ENCODE measurements at regions not wholly inside any gene's neighbourhood (a gene's known extent, or its start where the extent isn't known, plus 50 kb on each side); places are given as distances from the start of the nearest gene placed in this dataset.

DNA sequence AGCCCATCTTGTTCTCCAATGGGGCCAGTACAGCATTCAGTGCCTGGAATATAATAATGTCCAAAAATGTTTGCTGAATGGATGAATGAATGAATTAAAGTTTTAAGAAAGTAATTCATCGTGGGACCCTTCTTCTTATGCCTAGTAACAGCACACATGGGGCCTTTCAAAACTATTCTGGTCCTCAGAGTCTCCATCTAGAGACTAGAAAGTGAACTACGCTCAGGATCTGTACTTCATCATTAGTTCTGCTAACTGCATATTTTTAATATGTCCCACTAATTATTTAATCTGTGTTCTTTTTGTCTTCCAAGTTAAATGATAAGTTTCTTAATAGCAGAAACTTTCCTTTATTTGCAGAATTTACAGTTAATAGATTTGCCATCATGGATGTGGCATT, 172.5 kb downstream of the SMAD2 start:
- DNase-seq, result no peak

DNA sequence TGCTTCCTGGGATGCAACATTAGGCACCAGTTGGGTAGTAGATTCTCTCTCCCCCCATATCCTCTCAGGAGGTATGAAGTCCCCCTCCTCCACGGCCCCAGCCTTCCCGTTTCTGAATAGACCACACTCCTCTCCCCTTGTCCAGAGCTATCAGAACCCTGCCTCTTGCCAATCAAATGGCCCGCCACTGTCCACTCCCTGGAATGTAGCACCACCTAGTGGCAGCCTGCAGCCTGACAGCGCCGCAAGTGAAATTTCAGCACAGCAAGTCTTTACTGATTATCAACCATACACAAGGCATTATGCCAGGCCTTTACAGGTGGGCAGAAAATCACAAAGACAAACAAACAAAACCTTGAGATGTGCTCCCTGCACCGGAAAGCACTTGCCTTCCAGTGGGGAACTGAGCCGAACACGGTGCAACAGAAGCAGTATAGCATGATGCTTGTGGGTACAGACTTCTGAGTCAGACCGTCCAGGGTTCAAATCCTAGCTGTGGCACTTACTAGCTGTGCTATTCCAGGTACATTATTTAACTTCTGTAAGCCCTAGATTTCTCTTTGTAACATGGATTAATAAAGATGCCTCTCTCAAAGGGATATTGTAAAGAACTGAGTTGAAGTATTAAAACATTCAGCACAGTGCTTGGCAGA, 174.0 kb downstream of the SMAD2 start:
- no peak for DNase-seq

DNA sequence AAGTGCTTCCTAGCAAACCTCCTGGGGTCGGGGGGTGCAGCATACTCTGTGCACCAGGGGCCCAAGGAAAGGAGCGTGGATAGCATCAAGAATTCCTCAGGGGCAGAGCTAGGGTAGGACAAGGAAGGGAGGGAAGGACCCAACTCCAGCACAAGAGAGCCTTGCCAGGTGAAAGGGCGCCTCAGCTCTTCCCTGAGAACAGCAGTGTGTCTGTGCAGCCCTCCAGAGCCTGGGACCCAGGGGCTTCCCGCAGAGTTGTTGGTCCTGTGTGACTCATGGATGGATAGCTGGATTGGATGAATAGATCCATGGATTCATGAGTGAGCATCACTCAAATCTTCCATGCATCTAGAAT, 175.4 kb downstream of the SMAD2 start:
- DNase-seq, result no peak

DNA sequence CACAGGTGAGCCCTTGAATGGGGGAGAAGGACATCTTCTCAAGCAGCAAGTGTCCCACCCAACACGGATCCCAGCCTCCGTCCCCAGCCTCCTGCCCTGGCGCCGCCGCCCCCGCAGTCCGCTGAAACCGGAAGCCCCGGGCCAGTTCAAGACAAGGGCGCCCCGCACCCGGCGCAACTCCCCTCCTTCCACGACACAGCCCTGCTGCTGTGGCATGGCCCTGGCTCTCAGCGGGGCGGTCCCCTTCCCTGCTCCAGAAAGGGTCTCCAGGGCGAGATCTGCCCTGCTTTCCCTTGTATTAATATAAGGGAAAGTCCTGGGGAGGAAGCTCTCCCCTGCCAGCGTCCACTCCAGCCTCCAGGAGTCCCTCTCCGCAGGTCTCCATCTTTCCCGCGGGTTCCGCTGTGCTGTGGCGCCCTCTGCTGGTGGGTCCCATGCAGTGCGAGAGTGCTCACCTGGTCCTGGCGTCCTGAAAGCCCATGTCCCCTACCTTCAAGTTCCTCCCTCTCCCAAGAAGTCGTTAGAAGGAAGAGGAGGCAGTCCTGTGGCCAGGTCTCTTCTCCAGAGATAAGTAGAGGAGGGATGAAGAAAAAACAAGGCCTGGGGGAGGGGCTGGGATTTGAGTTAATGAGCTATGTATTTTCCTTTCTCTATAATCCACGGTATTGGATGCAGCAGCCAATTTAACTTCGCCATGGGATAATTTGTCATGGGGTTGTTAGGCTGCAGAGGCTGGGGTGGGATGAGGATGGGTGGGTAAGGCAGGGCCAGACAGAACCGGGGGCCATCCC, 176.0 kb downstream of the SMAD2 start:
- DNase-seq, result no peak

DNA sequence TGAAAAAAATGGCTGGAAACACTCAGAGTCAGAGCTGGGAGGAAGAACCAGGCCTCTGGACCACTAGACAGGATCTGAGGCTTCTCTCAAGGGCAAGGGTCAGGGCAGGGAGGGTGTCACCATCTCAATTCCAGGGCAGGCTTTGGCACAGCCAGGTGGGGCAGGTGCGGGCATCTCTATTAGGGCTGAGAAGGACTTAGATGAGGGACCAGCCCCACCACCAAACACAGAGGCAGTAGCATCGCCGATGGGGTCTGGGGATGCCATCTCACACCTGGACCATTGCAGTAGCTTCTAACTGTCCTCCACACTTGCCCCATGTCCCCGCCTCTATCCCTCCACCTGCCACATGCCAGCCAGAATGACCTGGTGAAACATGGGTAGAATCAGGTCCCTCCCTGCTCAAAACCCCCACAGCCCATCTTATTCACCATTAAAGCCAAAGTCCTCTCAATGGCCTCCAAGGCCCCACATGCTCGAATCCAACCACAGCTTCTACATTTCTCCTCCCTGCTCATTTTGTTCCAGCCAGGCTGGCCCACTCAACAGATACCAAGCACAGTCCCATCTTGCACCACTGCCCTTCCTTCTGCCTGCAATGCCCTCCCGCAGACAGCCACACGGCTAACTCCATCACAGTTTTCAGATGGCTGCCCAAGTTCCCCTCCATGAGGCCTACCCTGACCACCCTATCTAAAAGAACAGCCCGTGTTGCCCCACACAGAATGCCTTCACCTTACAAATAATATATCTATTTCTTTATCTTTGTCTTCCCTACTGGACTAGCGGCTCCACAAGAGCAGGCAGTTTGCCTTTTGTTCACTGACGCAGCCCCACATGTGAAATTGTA, 177.4 kb downstream of the SMAD2 start:
- DNase-seq, result no peak

DNA sequence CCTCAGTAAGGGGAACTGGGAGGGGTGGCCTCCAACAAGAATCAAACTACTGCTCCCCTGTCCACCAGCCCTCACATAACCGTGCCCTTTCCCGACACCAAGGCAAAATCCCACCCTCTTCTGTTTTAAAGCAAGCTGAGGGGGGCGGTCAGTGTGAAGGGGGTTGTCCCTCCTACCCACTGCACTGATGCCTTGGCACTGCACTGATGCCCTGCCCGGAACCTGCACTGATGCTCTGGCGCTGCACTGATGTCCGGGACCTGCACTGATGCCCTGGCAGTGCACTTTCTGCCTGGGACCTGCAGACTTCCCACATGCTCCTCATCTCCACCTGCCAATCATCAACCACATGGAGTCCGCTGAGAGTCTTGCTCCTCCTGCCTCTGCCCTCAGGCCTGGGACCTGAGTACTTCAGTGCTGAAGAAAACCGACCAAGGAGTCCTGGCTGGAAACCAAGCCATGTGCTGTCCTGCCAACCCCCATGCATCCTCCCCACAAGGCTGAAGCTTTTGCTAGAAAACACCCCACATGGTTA, 179.5 kb downstream of the SMAD2 start:
- no peak for DNase-seq

DNA sequence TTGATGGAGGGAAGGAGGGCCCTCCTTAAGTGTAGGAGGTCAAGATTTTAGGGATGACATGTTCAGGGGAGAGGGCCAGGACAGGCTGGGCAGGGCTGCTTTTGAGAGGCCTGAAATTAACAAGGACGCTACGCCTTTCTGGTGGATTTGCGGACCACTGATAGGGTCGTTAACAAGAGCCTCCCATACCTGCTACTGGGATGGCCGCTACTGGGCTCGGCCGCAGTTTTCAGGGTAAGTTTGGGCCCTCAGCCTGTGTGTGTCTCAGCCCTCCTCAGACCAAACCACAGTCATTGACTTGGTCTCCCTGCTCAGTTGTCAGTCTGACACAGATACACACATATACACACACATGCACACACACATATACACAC, 180.9 kb downstream of the SMAD2 start:
- no peak for DNase-seq

DNA sequence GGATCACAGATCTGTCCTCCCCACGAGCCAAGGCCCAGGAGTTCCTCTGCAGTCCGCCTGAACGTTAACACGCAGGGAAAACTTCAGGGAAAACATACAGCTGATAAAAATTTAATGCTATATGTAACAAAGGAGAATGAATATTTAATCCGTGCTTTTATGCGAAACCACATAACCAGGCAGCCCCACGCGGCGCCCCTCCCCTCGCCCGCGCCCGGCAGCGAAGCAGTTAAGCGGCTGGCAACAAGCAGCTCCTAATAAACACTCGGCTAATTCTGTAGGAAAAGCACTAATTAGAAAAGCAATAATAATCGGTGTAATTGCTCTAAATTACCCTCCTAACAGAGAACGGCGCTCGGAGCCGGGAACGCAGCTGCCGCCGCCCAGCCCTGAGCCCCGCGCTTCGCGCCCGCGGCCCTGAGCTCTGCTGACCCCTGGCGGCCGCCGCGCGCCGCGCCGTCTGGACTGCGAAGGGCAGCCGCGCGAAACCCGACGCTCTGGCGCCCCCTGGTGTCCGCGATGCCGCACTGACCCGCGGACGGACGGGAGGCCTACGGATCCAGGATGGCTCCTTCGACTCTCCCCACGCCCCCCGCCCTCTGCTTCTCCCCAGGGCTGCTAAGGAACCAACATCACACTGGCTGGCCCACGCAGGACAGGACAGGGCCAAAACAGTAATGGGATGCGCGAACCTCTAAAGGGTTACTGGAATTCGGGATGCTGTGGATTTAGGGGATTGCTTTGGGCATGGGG, 181.4 kb downstream of the SMAD2 start:
- peak; percentile 52 for DNase-seq

DNA sequence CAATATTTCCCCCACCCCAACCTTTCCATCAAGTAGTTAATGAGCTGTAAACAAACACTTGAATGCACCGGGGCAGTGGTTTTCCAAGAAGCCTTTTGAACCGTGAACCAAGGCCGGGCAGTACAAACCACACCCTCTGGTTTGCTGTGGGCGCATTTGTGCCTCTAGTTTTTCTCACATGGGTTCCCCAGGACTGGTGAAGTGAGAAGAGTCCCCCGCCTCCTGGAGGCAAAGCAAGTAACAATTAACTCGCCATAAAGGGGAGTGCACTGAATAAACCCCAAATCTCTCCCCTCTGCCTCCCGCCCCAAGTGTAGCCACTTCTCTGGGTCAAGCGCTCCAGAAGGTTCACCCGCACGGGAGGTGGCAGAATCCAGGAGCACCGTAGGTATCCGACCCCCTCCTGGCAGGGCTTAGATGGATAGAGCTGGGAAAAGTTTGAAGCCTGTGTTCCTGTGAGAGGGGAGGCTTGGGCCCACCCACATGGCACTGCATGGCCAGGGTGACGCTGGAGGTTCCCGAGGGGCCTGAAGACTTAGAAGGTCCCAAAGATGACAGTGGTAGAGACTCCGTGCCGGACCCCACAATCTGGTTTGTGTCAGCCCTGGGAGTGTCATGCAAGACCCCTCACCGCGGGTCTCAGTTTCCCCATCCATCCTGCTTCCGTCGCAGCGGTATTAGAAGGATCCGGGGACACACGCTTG, 182.2 kb downstream of the SMAD2 start:
- no peak for DNase-seq

DNA sequence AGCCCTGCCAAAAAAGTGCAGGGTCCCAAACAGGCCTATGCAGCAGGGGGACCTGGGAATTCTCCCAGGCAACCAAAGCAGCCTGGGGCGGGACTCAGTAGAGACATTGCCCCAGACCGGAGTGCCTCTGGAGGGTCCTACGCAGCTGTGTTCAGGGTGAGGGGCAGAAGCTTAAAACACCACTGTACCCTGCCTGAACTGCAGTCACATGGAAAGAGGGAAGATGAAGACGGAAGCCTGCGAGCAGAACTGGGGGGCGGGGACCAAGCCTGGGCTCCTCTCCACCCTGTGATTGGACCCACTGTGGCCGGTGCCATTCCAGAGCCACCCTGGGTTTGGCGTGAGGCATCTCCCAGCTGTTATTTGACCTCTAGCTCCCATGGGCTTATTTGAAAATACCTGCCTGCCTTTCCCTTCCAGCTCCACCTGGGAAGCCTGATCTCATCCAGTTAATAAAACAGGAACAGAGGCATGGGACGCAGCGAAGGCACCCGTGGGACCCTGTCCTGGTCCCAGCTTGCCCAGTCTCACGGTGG, 183.1 kb downstream of the SMAD2 start:
- no peak for DNase-seq

DNA sequence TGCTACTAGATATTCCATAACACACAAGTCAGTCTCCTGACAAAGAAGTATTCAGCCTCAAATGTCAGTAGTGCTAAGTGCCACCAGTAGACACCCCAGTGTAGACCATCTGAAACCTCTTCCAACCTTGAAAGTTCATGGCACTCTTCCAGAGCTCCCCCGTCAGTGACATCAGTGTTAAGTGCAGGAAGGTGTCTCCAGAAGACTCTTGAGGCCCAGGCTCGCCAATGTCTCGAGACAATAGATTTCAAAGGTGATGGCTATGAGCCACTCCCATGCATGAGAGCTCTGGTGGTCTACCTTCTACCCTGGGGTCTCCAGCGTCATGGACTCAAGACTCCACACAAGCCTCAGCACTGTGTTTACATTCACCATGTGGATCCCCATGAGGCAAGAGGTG, 183.8 kb downstream of the SMAD2 start:
- DNase-seq, result no peak

DNA sequence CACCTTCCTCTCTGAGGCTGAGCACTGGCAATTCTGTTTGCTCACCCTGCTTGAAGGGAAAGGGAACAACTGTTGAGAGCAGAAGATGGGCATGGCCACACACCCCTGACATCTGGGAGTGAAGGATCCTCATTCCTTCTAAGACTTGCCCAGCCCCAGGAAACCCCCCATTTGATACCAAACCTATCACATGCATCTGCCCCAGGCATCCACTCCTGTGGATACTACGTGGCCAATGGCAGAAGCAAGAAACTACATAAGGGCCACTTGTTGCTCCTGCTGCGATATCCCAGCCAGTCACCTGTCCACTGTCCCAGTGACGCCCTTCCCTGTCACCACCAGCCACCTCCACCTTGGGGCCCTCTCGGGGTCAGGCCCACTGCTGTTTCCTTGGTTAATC, 185.2 kb downstream of the SMAD2 start:
- no peak for DNase-seq

DNA sequence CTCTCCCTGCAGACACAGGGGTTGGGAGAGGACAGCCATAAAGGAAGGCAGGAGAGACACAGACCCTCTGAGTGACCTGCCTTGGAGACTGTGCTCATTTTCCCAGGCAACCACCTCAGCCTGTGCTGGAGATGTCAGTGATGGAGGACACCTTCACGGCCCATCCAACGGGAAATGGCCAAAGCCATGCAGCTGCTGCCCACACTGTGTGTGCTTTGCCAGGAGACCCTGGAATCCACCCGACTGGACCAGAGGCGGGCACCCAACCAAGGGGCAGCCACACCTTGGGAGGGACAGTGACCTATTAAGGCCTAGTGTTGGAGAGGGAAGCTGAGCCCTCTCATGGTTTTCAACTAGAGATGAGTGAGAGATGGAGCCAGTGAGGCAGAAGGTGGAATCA, 192.5 kb downstream of the SMAD2 start:
- no peak for DNase-seq

DNA sequence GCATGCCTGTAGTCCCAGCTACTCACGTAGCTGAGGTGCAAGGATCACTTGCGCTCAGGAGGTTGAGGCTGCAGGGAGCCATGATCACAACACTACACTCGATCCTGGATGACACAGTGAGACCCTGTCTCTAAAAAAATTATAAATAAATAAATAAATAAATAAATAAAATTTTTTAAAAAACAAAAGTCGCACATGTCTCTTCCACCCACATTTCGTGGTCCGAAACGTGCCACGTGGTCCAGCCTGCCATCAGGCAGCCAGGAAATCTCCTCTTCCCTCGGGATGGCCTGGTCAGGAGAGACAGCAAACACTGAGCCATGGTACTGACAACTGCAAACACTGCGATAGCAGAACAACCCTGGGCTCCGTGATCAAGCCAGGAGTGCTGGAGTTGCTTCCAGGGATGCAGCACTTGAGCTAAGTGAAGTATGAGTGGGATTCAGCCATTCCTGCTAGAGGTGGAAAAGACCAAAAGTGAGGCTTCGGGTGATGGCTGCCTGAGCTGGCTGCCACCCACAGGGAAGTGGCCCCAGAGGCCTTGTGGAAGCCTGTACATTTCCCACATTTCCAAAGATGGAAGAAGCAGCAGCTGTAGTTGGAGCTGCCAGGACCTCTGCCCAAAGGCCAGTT, 193.1 kb downstream of the SMAD2 start:
- no peak for DNase-seq

DNA sequence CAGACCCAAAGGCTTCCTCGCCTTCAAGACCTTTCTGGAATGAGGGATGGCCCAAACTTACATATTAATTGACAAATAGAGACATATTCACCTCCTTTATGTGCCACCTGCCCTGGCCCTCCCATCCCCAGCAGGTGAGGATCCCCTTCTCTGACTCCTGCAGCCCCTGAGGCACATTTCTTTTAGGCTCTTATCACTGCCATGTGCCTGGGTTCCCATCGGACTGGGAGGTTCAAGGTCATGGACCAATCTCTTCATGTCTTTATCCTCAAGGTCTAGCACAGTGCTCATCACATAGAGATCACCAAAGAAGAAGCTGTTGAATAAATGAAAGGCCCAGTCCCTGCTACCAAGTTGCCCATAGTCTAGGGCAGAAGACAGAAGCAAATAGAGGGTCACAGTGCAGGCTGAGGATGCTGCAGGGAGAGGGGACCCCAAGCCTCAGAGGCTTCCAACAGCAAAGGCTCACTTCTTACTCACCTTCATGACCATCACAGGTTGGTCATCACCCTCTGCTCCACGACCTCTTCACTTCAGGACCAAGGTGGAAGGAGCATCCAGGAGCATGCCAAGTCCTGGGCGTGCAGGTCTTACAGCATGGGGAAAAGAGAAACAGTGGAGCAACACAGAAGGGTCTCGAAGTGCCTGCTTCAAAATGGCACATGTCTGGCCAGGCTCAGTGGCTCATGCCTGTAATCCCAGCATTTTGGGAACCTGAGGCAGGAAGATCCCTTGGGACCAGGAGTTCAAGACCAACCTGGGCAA, 193.9 kb downstream of the SMAD2 start:
- no peak for DNase-seq

DNA sequence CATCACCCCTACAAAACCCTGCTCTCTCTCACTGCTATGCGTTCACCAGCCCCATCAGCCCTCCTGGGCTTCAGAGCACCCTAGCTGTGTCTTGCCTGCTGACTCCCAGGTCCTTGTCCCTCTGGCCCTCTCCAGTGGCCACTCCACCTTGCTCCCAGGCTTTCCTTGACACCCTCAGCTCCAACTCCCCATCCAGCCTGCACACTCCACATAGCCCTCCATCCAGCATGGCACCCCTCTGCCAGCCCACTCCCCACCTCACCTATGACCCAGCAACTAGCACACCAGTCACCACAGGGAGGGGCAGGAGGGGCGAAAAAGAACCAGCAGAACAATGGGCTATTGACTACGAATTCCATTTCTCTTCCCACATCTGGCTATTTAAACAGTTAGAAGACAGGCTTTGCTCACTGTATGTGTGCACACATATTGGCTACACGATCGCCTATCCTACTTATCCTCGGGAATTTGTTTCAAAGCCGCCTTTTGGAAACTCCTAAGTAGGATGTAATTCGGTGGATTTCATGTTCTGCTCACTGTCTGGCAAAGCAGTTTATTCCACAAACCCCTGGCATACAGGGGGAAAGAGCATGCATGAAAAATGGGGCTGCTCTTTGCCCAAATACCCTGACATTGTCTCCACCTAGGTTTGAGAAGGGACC, 195.3 kb downstream of the SMAD2 start:
- no peak for DNase-seq

DNA sequence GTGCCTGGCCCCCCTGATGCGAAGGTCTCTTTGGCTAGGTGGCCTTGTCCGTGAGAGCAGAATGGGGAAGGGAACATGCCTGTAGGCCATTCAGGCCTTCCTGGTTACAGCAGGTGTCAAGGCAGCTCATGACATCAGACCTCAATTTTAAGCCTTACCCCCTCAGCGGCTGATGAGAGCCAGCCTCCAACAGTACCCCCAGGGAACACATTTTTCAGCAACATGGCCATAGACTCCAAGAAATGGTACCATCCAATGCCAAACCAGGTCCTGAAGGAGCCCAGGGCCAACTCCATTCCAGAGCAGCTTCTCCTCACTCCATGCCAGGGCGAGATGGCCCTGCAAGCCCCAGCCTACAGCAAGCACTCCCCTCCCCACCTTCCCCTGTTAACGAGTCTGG, 199.2 kb downstream of the SMAD2 start:
- no peak for DNase-seq

DNA sequence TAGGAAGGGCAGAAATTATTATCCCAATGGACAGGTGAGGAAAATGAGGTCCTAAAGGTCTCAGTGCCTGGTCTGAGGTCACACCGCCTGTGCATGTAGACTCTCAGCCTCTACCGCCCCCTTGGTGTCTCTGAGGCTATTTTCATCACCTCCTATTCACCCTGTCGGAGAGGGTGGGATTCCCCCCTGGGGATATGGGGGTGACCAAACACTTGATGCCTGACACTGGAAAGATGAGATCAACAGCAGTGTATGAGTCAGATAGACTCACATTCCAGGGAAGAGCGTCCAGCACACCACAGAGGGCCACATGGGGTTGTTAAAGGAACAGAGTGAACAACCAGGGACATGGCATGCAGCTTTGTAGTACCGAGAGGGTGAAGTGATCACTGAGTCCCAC, 199.7 kb downstream of the SMAD2 start:
- no peak for DNase-seq

DNA sequence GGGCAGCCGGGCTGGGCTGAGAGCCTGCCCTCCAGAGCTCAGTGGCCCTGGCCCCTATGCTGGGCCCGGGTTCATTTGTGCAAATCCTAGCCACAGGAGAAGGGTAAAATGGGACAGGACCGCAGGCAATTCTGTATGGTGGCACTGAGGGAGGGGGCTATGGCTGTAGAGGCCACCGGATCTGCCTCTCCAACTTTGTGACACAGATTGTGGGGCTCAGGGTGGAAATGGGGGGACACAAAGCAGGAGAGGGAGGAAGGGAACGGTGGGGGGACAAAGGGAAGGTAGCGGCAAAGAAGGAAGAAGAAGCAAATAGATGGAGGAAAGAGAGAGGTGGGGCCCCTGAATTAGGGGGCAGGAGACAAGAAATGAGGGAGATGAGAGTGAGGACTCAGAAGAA, 201.1 kb downstream of the SMAD2 start:
- no peak for DNase-seq

DNA sequence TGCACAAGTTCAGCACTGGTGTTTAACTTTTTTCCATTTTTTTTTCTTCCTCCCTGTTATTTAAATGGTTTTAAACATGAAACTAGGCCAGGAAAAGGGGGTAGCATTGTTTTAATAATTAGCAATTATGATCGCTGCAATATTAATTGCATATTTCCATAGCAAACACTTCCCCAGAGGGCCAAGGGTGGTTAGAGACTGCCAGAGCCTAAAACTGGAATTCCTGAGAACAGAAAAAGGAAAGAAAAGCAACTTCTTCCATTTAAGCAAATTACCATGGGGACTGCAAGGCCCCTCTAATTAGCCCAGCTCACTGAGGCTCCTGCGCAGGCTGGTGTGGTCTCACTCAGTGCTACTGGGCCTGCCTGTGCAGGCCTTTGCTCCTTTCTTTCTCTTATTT, 201.5 kb downstream of the SMAD2 start:
- no peak for DNase-seq

All from NCI-H1436 treated with DMSO at 0.1 percent for 48 hours (cell line).